ENCODE measurements at regions not wholly inside any gene's neighbourhood (a gene's known extent, or its start where the extent isn't known, plus 50 kb on each side); places are given as distances from the start of the nearest gene placed in this dataset.

- no peak for TF ChIP-seq CTCF (IDR thresholded peaks at IDR 0.05; ENCODE audit: low read depth, low read length)
- no peak for TF ChIP-seq EZH2phosphoT487 (IDR thresholded peaks at IDR 0.05; ENCODE audit: low read depth)
Measured at GRCh38 chr12:45570501-45570900, 159.0 kb upstream of the ARID2 start.
